Spleen (tissue), 7 donors: ENCODE measurements at regions not wholly inside any gene's neighbourhood (a gene's known extent, or its start where the extent isn't known, plus 50 kb on each side); places are given as distances from the start of the nearest gene placed in this dataset.

ENCODE experiments used
- CTCF ChIP-seq, 11 experiments: fragments of 200-600 bp in 7 of 11; fragments of 450-650 bp in 4 of 11; sonication (generic) in 4 of 11; IDR thresholded peaks in 8 of 11; conservative IDR thresholded peaks in 3 of 11; 1 replicate in 7 of 11; 2 replicates in 4 of 11; pipeline versions ENCODE4 v1.4.0 to v1.8.0; 2016 to 2021; ENCODE audit warnings: antibody characterized with exemption in 11 of 11, inconsistent platforms in 4 of 11, mild to moderate bottlenecking in 1 of 11
- POLR2A ChIP-seq, 3 donors: fragments of 450-650 bp; IDR thresholded peaks; one replicate each; pipeline ENCODE4 v1.5.1; 2017; ENCODE audit warnings: antibody characterized with exemption in 3 of 3, mild to moderate bottlenecking in 1 of 3
- POLR2AphosphoS5 ChIP-seq, 3 donors: sonication (generic); formaldehyde crosslinking; IDR thresholded peaks; one replicate each; pipeline ENCODE4 v1.5.1; 2017; ENCODE audit warnings: antibody characterized with exemption in 3 of 3
- donor health status: DM: no; HTN: no; CAD: no; lungs with moderate emphysema.
- donor health status: DM: no; HTN: no; CAD: no.
- donor health status: DM: no; HTN: no; CAD: no.

GRCh38 chr3:23130406-23130805 lies 72.7 kb upstream of the UBE2E2 start:
- TF ChIP-seq CTCF (IDR thresholded peaks at IDR 0.05 in 8 of 11, conservative IDR thresholded peaks at IDR 0.05 in 3 of 11) (no peak), POLR2A (IDR thresholded peaks at IDR 0.05) (no peak), POLR2AphosphoS5 (IDR thresholded peaks at IDR 0.05) (no peak)
